ENCODE measurements at regions not wholly inside any gene's neighbourhood (a gene's known extent, or its start where the extent isn't known, plus 50 kb on each side); places are given as distances from the start of the nearest gene placed in this dataset.

DNA sequence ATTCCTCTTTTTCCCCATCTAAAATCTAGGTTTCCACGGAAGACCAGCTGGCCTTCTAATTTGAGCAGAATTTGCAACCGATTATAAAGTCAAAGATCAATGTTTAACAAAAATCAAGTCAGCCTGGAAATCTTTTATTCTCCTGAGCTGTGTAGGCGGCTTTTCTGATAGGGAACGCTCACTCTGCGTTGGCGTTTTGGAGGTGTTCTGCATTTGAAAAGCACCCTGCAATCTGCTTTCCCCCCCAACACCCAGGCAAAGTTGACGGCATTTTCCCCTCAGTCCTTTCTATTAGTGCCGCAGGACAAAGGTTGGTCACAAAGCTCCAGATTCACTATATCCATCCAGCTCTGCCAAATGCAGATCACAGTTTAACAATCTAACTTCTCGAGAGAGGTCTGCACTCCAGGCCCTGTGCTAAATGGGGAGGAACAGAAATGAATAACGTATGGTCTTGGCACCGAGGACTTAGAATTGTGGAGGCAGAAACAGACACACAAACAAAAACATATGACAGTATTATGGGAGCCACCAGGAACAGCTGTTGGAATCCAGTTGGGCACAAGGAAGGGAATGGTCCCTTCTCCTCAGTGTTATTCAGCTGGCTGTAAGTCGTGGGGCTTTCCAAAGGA, 50.4 kb upstream of the LARS2 start:
- Histone ChIP-seq H3K79me2 (ENCODE audit: low read length) (no peaks in the 10 kb centered on the region), H3K9me3 (ENCODE audit: low read length) (no peaks in the 10 kb centered on the region), H3K4me3 (ENCODE audit: low read length) (no peak overlapping the region), H3K27ac (ENCODE audit: low read length) (no peak overlapping the region), H3K36me3 (ENCODE audit: insufficient read depth, low read length) (no peaks in the 10 kb centered on the region), H3K27me3 (ENCODE audit: low read length) (no peaks in the 10 kb centered on the region), H3K9ac (ENCODE audit: low read length) (no peak overlapping the region), H2AFZ (ENCODE audit: low read length) (no peak overlapping the region), H3K9me2 (replicated peaks; ENCODE audit: insufficient read depth, low read length) (no peaks in the 10 kb centered on the region), H3K4me2 (ENCODE audit: low read depth, low read length, poor library complexity, severe bottlenecking) (no peak overlapping the region), H4K20me1 (ENCODE audit: insufficient read depth, low read depth, low read length) (no peaks in the 10 kb centered on the region), H3K4me1 (ENCODE audit: low read length) (no peaks in the 10 kb centered on the region)
- no peak for DNase-seq

All from Karpas-422 (cell line).